ENCODE measurements at regions not wholly inside any gene's neighbourhood (a gene's known extent, or its start where the extent isn't known, plus 50 kb on each side); places are given as distances from the start of the nearest gene placed in this dataset.

- in situ Hi-C loops (cut with HindIII; ENCODE audit: low sequenced_read_pairs): no loop called here
- DNase-seq (ENCODE audit: low read depth): no peak
These were observed 242.3 kb downstream of the RBFOX3 start for GRCh38 chr17:79368521-79368920.

GRCh38 chr17:79366988-79367571 is 243.8 kb downstream of the RBFOX3 start:
- DNase-seq (ENCODE audit: low read depth): no peak
- TF ChIP-seq, protein P1, sequence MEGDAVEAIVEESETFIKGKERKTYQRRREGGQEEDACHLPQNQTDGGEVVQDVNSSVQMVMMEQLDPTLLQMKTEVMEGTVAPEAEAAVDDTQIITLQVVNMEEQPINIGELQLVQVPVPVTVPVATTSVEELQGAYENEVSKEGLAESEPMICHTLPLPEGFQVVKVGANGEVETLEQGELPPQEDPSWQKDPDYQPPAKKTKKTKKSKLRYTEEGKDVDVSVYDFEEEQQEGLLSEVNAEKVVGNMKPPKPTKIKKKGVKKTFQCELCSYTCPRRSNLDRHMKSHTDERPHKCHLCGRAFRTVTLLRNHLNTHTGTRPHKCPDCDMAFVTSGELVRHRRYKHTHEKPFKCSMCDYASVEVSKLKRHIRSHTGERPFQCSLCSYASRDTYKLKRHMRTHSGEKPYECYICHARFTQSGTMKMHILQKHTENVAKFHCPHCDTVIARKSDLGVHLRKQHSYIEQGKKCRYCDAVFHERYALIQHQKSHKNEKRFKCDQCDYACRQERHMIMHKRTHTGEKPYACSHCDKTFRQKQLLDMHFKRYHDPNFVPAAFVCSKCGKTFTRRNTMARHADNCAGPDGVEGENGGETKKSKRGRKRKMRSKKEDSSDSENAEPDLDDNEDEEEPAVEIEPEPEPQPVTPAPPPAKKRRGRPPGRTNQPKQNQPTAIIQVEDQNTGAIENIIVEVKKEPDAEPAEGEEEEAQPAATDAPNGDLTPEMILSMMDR (IDR thresholded peaks at IDR 0.05; ENCODE audit: low read depth, low read length, missing control alignments): no peak
- H3K4me3 ChIP-seq (ENCODE audit: low read depth, low read length): no peak overlapping the region
- in situ Hi-C loops (cut with HindIII; ENCODE audit: low sequenced_read_pairs): no loop called here

More at GRCh38 chr17:79368521-79368920, 242.3 kb downstream of the RBFOX3 start:
- H3K4me3 ChIP-seq (ENCODE audit: low read depth, low read length): no peak overlapping the region
- TF ChIP-seq, protein P1 (IDR thresholded peaks at IDR 0.05; ENCODE audit: low read depth, low read length, missing control alignments): no peak

- in situ Hi-C loops (cut with HindIII; ENCODE audit: low sequenced_read_pairs): no loop called here
- no peak for DNase-seq (ENCODE audit: low read depth)
- TF ChIP-seq, protein P1 (IDR thresholded peaks at IDR 0.05; ENCODE audit: low read depth, low read length, missing control alignments): no peak
- H3K4me3 ChIP-seq (ENCODE audit: low read depth, low read length): no peak overlapping the region
These were observed 244.7 kb downstream of the RBFOX3 start for GRCh38 chr17:79365836-79366770.

- no peak for DNase-seq (ENCODE audit: low read depth)
- H3K4me3 ChIP-seq (ENCODE audit: low read depth, low read length): no peak overlapping the region
- TF ChIP-seq, protein P1 (IDR thresholded peaks at IDR 0.05; ENCODE audit: low read depth, low read length, missing control alignments): no peak
- in situ Hi-C loops (cut with HindIII; ENCODE audit: low sequenced_read_pairs): no loop called here
These were observed 245.5 kb downstream of the RBFOX3 start for GRCh38 chr17:79365351-79365750.

DNA sequence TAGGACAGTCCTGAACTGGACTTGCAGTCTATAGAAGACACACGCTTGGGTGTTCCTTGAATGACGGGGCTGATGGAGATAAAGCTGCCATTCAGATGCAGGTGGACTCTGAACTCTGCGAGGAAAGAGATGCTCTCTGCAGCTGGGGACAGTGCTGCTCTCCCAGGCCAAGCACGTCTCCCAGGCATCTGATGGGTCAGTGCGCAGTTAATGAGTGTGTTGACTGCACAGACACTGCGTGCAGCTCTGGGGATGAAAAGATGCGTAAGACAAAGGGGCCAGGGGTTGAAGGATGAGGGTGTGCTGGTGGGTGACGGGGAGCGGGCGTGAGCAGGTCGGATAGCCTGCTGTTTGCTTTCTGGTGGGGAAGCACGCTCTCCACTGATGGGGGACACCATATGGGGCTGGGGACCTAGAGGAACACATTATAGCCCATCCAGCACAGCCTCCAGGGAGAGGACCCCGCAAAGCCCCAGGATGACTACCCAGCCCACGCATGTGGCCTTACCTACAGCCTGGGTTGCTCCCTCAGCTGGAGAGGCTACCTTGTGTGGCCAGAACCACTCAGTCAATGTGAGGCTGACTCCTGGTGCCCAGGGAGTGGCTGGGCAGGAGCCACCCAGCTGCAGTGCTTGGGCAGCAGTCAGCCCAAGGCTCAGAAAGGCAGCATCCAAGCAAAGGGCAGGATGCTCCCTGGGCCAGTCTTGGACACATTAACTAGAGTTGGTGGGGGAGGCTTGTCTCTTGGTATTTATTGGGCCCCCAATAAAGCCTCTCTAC is 246.3 kb downstream of the RBFOX3 start:
- in situ Hi-C loops (cut with HindIII; ENCODE audit: low sequenced_read_pairs): no loop called here
- DNase-seq (ENCODE audit: low read depth): no peak
- TF ChIP-seq, protein P1 (IDR thresholded peaks at IDR 0.05; ENCODE audit: low read depth, low read length, missing control alignments): no peak
- no peak overlapping the region for H3K4me3 ChIP-seq (ENCODE audit: low read depth, low read length)

DNA sequence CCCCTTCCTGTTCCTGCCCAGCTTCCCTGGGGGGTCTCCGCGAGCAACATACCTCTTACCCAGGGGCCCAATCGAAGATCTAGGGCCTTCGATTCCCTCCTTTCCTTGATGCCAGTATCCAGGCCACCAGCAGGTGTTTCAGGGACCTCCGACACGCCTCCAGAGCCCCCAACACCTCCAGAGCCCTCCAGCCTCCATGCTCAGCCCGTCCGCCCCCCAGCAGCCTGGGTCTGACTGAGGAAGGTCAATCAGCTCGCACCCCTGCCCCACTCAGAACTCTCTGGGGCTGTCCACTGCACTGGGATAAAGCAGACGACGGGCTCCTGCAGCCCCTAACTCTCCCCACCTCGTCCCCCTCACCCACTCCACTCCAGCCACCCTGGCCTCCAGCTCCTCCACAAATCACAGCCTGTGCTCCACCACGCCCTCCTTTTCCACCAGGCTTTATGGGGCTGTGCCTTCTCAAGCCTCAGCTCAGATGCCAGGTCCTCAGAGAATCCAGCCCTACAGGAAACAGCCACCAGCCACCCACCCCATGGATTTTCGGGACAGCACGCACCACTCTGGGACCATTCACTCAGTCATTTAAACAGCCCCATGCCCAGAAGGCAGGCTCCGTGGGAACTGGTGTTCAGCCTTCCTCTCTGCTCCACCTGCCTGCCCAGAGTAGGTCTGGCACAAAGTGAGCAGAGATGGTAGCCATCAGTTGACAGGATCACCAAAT is 247.1 kb downstream of the RBFOX3 start:
- in situ Hi-C loops (cut with HindIII; ENCODE audit: low sequenced_read_pairs): no loop called here
- TF ChIP-seq, protein P1 (IDR thresholded peaks at IDR 0.05; ENCODE audit: low read depth, low read length, missing control alignments): no peak
- DNase-seq (ENCODE audit: low read depth): no peak
- no peak overlapping the region for H3K4me3 ChIP-seq (ENCODE audit: low read depth, low read length)
